GM12873 (cell line): ENCODE measurements at regions not wholly inside any gene's neighbourhood (a gene's known extent, or its start where the extent isn't known, plus 50 kb on each side); places are given as distances from the start of the nearest gene placed in this dataset.

Source experiments
- CTCF ChIP-seq: IDR thresholded peaks from 2 replicates; pipeline ENCODE4 v1.5.1; 2012; ENCODE audit warnings: low read depth, mild to moderate bottlenecking, moderate library complexity, low read length, control low read depth; ENCODE audit not compliant: insufficient read depth; ENCODE audit errors: missing control alignments

- TF ChIP-seq CTCF: no peak
Measured at GRCh38 chr11:119531623-119532022, 108.7 kb upstream of the THY1 start.

GRCh38 chr11:119531056-119531455 lies 108.1 kb upstream of the THY1 start:
- TF ChIP-seq CTCF: no peak

- no peak for TF ChIP-seq CTCF
Measured at GRCh38 chr11:119530509-119530908, 107.5 kb upstream of the THY1 start.

- no peak for TF ChIP-seq CTCF
Measured at GRCh38 chr11:119529936-119530335, 107.0 kb upstream of the THY1 start.

GRCh38 chr11:119529063-119529845 lies 106.3 kb upstream of the THY1 start:
- TF ChIP-seq CTCF: no peak

GRCh38 chr11:119525867-119526196 lies 102.9 kb upstream of the THY1 start:
- no peak for TF ChIP-seq CTCF

GRCh38 chr11:119525180-119525866 lies 102.4 kb upstream of the THY1 start:
- TF ChIP-seq CTCF: no peak
